IMR-90 (cell line): ENCODE measurements at regions not wholly inside any gene's neighbourhood (a gene's known extent, or its start where the extent isn't known, plus 50 kb on each side); places are given as distances from the start of the nearest gene placed in this dataset.

Source experiments
- ATAC-seq: fragments of 200-7000 bp; cut with Tn5 transposase; 2 replicates; pipeline ENCODE4 v1.9.1; 2020; ENCODE audit warnings: low read depth, mild to moderate bottlenecking, moderate library complexity
- BruUV-seq: library from RNA; stranded (reverse); fragments of 400-500 nt; replicated peaks from 2 replicates; lab custom pipeline; 2021; lab: Mats Ljungman, UMichigan
- CTCF ChIA-PET: fragments of 300-600 bp; formaldehyde crosslinking; extraction: SDS; loops from one replicate; lab custom pipeline; 2021; ENCODE audit warnings: antibody characterized with exemption; lab: Yijun Ruan, JAX
- POLR2A ChIA-PET: fragments of 300-600 bp; sonication (Branson Sonifier 250); formaldehyde crosslinking; loops from one replicate; lab custom pipeline; 2022; ENCODE audit warnings: antibody characterized with exemption; ENCODE audit not compliant: unreplicated experiment; lab: Charles Lee
- DNase-seq: peaks from one replicate; pipeline ENCODE4 v3.0.0; 2013
- H2AFZ ChIP-seq: replicated peaks from 2 replicates; pipeline ENCODE3; 2013; ENCODE audit warnings: low read length, mild to moderate bottlenecking; ENCODE audit not compliant: poor library complexity
- H2AK5ac ChIP-seq: 2 replicates; pipeline ENCODE4 v1.6.1; 2013; ENCODE audit warnings: low read depth, low read length, inconsistent platforms
- H2AK9ac ChIP-seq: replicated peaks from 2 replicates; pipeline ENCODE3; 2013; ENCODE audit warnings: mild to moderate bottlenecking, low read depth, low read length, moderate library complexity; ENCODE audit not compliant: poor library complexity
- H2BK120ac ChIP-seq: 2 replicates; pipeline ENCODE4 v1.6.1; 2013; ENCODE audit warnings: low read depth, low read length, inconsistent platforms
- H2BK15ac ChIP-seq: 3 replicates; pipeline ENCODE4 v1.6.1; 2013; ENCODE audit warnings: low read depth, low read length, inconsistent platforms
- H2BK20ac ChIP-seq: 2 replicates; pipeline ENCODE4 v1.6.1; 2013; ENCODE audit warnings: low read depth, mild to moderate bottlenecking, inconsistent platforms, low read length, moderate library complexity
- H2BK5ac ChIP-seq: 2 replicates; pipeline ENCODE4 v1.6.1; 2013; ENCODE audit warnings: mild to moderate bottlenecking, low read depth, low read length, inconsistent platforms; ENCODE audit not compliant: poor library complexity, severe bottlenecking
- H3K14ac ChIP-seq: replicated peaks from 2 replicates; pipeline ENCODE4 v1.6.1; 2013; ENCODE audit warnings: low read depth, low read length, inconsistent platforms
- H3K18ac ChIP-seq: 2 replicates; pipeline ENCODE4 v1.6.1; 2013; ENCODE audit warnings: low read depth, low read length, control low read depth
- H3K23ac ChIP-seq: 2 replicates; pipeline ENCODE4 v1.6.1; 2013; ENCODE audit warnings: low read depth, low read length, inconsistent platforms
- H3K27ac ChIP-seq: 2 replicates; pipeline ENCODE4 v1.5.1; 2013; ENCODE audit warnings: mild to moderate bottlenecking, control low read depth, low read length; ENCODE audit not compliant: insufficient read depth
- H3K27me3 ChIP-seq: 2 replicates; pipeline ENCODE4 v1.6.1; 2013; ENCODE audit warnings: low read length; ENCODE audit not compliant: control insufficient read depth, insufficient read depth
- H3K36me3 ChIP-seq: 2 replicates; pipeline ENCODE4 v1.6.1; 2013; ENCODE audit warnings: low read length, mixed read lengths; ENCODE audit not compliant: control insufficient read depth, insufficient read depth
- H3K4ac ChIP-seq: 2 replicates; pipeline ENCODE4 v1.6.1; 2013; ENCODE audit warnings: low read depth, low read length, inconsistent platforms
- H3K4me1 ChIP-seq: 2 replicates; pipeline ENCODE4 v1.6.1; 2013; ENCODE audit warnings: low read length, mixed read lengths; ENCODE audit not compliant: control insufficient read depth, insufficient read depth
- H3K4me2 ChIP-seq: 2 replicates; pipeline ENCODE4 v1.6.1; 2013; ENCODE audit warnings: low read depth, mild to moderate bottlenecking, control low read depth, low read length, moderate library complexity
- H3K4me3 ChIP-seq: 2 replicates; pipeline ENCODE4 v1.5.1; 2013; ENCODE audit warnings: low read depth, mild to moderate bottlenecking, control low read depth, low read length, moderate library complexity; ENCODE audit not compliant: insufficient read depth
- H3K56ac ChIP-seq: 2 replicates; pipeline ENCODE4 v1.6.1; 2013; ENCODE audit warnings: low read length, inconsistent platforms; ENCODE audit not compliant: insufficient read depth; ENCODE audit errors: extremely low read depth
- H3K79me1 ChIP-seq, 2 experiments: 2 replicates each; pipeline ENCODE4 v1.6.1; 2013; ENCODE audit warnings: low read length in 2 of 2, inconsistent platforms in 1 of 2, low read depth in 1 of 2
- H3K9ac ChIP-seq: 2 replicates; pipeline ENCODE4 v1.6.1; 2013; ENCODE audit warnings: low read depth, low read length, control low read depth
- H3K9me1 ChIP-seq: 2 replicates; pipeline ENCODE4 v1.6.1; 2013; ENCODE audit warnings: low read length, inconsistent platforms; ENCODE audit not compliant: insufficient read depth
- H3K9me3 ChIP-seq: 2 replicates; pipeline ENCODE4 v1.6.1; 2013; ENCODE audit warnings: low read length; ENCODE audit not compliant: control insufficient read depth, insufficient read depth
- H4K20me1 ChIP-seq: 2 replicates; pipeline ENCODE4 v1.6.1; 2013; ENCODE audit warnings: low read length, inconsistent platforms; ENCODE audit not compliant: insufficient read depth
- H4K5ac ChIP-seq: 2 replicates; pipeline ENCODE4 v1.6.1; 2013; ENCODE audit warnings: mild to moderate bottlenecking, low read depth, low read length, control low read depth
- H4K8ac ChIP-seq, 2 experiments: 2 replicates each; pipeline ENCODE4 v1.6.1; 2013; ENCODE audit warnings: low read depth in 2 of 2, low read length in 2 of 2, control low read depth in 1 of 2, inconsistent platforms in 1 of 2
- H4K91ac ChIP-seq: 2 replicates; pipeline ENCODE4 v1.6.1; 2013; ENCODE audit warnings: low read depth, low read length, inconsistent platforms; ENCODE audit not compliant: insufficient read depth
- BHLHE40 ChIP-seq: fragments of 150-350 bp; IDR thresholded peaks from 2 replicates; pipeline ENCODE4 v1.6.1; 2016; ENCODE audit warnings: mild to moderate bottlenecking, low read depth, low read length
- CEBPB ChIP-seq: IDR thresholded peaks from 2 replicates; pipeline ENCODE4 v1.6.1; 2012; ENCODE audit warnings: low read depth, low read length, improper control_type of control experiment
- CHD1 ChIP-seq: IDR thresholded peaks from 2 replicates; pipeline ENCODE4 v1.6.1; 2012; ENCODE audit warnings: low read depth, low read length, improper control_type of control experiment
- CTCF ChIP-seq: conservative IDR thresholded peaks from 2 replicates; pipeline ENCODE4 v1.5.1; 2012; ENCODE audit warnings: mild to moderate bottlenecking, low read depth, low read length, improper control_type of control experiment
- ELK1 ChIP-seq: fragments of 150-350 bp; IDR thresholded peaks from 2 replicates; pipeline ENCODE4 v1.6.1; 2016; ENCODE audit warnings: low read depth, mild to moderate bottlenecking, low read length, moderate library complexity, borderline replicate concordance
- FOS ChIP-seq: fragments of 150-350 bp; IDR thresholded peaks from 2 replicates; pipeline ENCODE4 v1.6.1; 2016; ENCODE audit warnings: low read depth, low read length
- MAZ ChIP-seq: IDR thresholded peaks from 2 replicates; pipeline ENCODE4 v1.6.1; 2012; ENCODE audit warnings: low read depth, mild to moderate bottlenecking, low read length, improper control_type of control experiment, moderate library complexity, borderline replicate concordance
- MXI1 ChIP-seq: IDR thresholded peaks from 2 replicates; pipeline ENCODE4 v1.6.1; 2012; ENCODE audit warnings: low read depth, mild to moderate bottlenecking, low read length, moderate library complexity, borderline replicate concordance
- NFE2L2 ChIP-seq: fragments of 150-350 bp; IDR thresholded peaks from 2 replicates; pipeline ENCODE4 v1.6.1; 2016; ENCODE audit warnings: low read depth, mild to moderate bottlenecking, low read length
- POLR2A ChIP-seq: IDR thresholded peaks from 2 replicates; pipeline ENCODE4 v1.6.1; 2012; ENCODE audit warnings: mild to moderate bottlenecking, low read depth, low read length
- RAD21 ChIP-seq: IDR thresholded peaks from 2 replicates; pipeline ENCODE4 v1.6.1; 2012; ENCODE audit warnings: low read length, improper control_type of control experiment
- RCOR1 ChIP-seq: IDR thresholded peaks from 2 replicates; pipeline ENCODE4 v1.6.1; 2012; ENCODE audit warnings: mild to moderate bottlenecking, low read length, improper control_type of control experiment; ENCODE audit not compliant: insufficient replicate concordance
- RFX5 ChIP-seq: IDR thresholded peaks from 2 replicates; pipeline ENCODE4 v1.8.0; 2012; ENCODE audit warnings: low read depth, mild to moderate bottlenecking, low read length, moderate library complexity
- USF2 ChIP-seq: fragments of 150-350 bp; IDR thresholded peaks from 2 replicates; pipeline ENCODE4 v1.6.1; 2017; ENCODE audit warnings: mild to moderate bottlenecking, antibody characterized with exemption, low read length, low read depth
- WGBS, 2 experiments: methylation state at CpG; one replicate each; pipeline versions ENCODE4 v1.1.5 to v1.1.7; 2013; ENCODE audit warnings: missing lambda C conversion rate in 2 of 2; ENCODE audit not compliant: insufficient read length in 1 of 2; ENCODE audit errors: extremely low coverage in 2 of 2; 5-methylcytosine and 5-hydroxymethylcytosine counted together
- dilution Hi-C: fragments of 300-500 bp; cut with HindIII; formaldehyde crosslinking; loops from one replicate; pipeline ENCODE4 v1.14.3; 2018; ENCODE audit warnings: low sequenced_read_pairs; ENCODE audit not compliant: unreplicated experiment
- in situ Hi-C: fragments of 300-500 bp; cut with MboI; formaldehyde crosslinking; loops from 3 replicates; pipeline ENCODE4 v1.14.3; 2019; ENCODE audit warnings: low sequenced_read_pairs, inconsistent platforms, mixed read lengths
- intact Hi-C: fragments of 100-400 bp; cut with micrococcal nuclease; formaldehyde crosslinking; loops from 2 replicates; pipeline ENCODE4 v1.10.0; 2022

- Histone ChIP-seq H2AK5ac (no peak overlapping the region), H2BK15ac (no peak overlapping the region), H3K36me3 (no peaks in the 10 kb centered on the region), H3K4me1 (no peaks in the 10 kb centered on the region), H3K27ac (no peak overlapping the region), H3K23ac (no peak overlapping the region), H3K4me2 (no peak overlapping the region), H3K9ac (no peak overlapping the region), H2AK9ac (peak overlapping the region; percentile 76), H4K5ac (no peak overlapping the region), H3K27me3 (peaks cover 39% of the 10 kb centered on the region), H3K4me3 (no peak overlapping the region), H2BK20ac (no peak overlapping the region), H4K20me1 (no peaks in the 10 kb centered on the region), H3K14ac (no peak overlapping the region), H3K18ac (no peak overlapping the region), H2AFZ (no peak overlapping the region), H3K9me3 (no peaks in the 10 kb centered on the region), H3K56ac (no peak overlapping the region), H2BK120ac (no peak overlapping the region), H3K79me1 (no peaks in the 10 kb centered on the region), H3K4ac (no peak overlapping the region), H3K9me1 (no peaks in the 10 kb centered on the region), H4K8ac (no peak overlapping the region), H4K91ac (no peak overlapping the region), H2BK5ac (no peak overlapping the region)
- POLR2A ChIA-PET: no interaction called here
- BruUV-seq: no TSS peak
- WGBS, 2 experiments: 91% methylated on average over 8 of the region's 15 CpGs; no CpG with 5 or more reads in 1 of the 2 experiments
- dilution Hi-C loops (no loop called here), in situ Hi-C loops (no loop called here), intact Hi-C loops (no loop called here)
- DNase-seq (no peak), ATAC-seq (no peak)
- TF ChIP-seq POLR2A: no peak
- no peak for TF ChIP-seq CTCF
- no peak for TF ChIP-seq USF2
- TF ChIP-seq ELK1: no peak
- TF ChIP-seq NFE2L2: no peak
- TF ChIP-seq RFX5: no peak
- TF ChIP-seq MXI1: no peak
- TF ChIP-seq BHLHE40: no peak
- TF ChIP-seq RAD21: no peak
- no peak for TF ChIP-seq FOS
- TF ChIP-seq CEBPB: no peak
- TF ChIP-seq RCOR1: no peak
- no peak for TF ChIP-seq MAZ
- no peak for TF ChIP-seq CHD1
- CTCF ChIA-PET: no interaction called here
These were observed 59.6 kb upstream of the LYZL1 start for GRCh38 chr10:29229258-29229705.
